ENCODE measurements at regions not wholly inside any gene's neighbourhood (a gene's known extent, or its start where the extent isn't known, plus 50 kb on each side); places are given as distances from the start of the nearest gene placed in this dataset.

DNA sequence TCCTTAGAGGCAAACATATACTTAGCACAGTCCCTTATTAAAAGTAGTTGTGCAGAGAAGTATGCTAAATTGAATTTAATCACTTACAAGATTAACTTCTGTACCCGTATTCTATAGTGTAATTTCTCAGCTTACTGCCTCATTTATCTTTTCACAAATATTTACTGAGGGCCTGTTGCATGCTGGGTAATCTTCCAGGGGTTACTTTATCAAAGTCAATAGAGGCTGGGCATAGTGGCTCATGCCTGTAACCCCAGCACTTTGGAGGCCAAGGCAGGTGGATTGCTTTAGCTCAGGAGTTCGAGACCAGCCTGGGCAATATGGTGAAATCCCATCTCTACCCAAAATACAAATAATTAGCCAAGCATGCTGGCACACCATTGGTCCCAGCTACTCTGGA lies 111.7 kb upstream of the RAB27B start:
- TF ChIP-seq, protein P1, sequence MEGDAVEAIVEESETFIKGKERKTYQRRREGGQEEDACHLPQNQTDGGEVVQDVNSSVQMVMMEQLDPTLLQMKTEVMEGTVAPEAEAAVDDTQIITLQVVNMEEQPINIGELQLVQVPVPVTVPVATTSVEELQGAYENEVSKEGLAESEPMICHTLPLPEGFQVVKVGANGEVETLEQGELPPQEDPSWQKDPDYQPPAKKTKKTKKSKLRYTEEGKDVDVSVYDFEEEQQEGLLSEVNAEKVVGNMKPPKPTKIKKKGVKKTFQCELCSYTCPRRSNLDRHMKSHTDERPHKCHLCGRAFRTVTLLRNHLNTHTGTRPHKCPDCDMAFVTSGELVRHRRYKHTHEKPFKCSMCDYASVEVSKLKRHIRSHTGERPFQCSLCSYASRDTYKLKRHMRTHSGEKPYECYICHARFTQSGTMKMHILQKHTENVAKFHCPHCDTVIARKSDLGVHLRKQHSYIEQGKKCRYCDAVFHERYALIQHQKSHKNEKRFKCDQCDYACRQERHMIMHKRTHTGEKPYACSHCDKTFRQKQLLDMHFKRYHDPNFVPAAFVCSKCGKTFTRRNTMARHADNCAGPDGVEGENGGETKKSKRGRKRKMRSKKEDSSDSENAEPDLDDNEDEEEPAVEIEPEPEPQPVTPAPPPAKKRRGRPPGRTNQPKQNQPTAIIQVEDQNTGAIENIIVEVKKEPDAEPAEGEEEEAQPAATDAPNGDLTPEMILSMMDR (IDR thresholded peaks at IDR 0.05): no peak
- H3K27me3 ChIP-seq (replicated peaks; ENCODE audit: insufficient read depth): no peaks in the 10 kb centered on the region
- H3K27ac ChIP-seq: no peak overlapping the region
- H3K9me3 ChIP-seq: no peaks in the 10 kb centered on the region
- H3K36me3 ChIP-seq: no peaks in the 10 kb centered on the region
- H3K4me3 ChIP-seq: no peak overlapping the region
- DNase-seq (ENCODE audit: low spot score) (no peak), ATAC-seq (ENCODE audit: insufficient number of reproducible peaks, low FRiP score, low read depth) (no peak)
- H3K4me1 ChIP-seq (ENCODE audit: control insufficient read depth in 1 of 2, low read depth in 2 of 2): no peaks in the 10 kb centered on the region

DNA sequence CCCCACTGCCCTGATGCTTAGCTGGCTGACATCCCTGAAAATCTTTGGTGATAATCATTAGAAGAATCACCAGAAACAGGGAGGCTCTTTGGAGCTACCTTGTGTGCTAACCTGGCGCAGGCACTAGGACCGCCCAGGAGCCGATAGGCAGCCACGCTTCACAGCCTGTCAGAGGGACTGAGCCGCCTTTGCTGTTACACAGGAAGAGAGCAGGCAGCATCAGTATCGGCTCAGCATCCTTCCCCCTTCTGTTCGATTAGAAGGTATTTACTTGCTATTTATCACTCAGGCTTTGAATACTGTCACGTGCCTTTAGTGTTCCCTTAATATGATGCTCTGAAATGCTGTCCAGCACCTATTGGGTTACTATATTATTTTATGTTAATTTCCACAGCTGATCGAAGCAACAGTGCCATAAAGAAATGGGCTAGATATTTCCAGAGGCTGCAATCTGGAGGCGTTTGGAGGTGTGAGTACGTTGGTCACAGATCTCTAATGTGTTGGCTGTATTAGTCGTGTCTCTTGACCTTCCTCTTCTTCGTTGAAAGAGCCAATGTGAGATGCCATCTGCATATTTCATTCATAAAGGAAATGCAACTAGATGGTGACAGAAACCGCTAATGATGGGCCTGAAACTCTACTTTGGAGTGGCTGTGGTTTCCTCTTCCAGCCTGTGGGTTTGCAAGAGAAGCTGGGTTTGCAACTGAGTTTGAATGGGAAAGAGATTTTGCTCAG lies 110.4 kb upstream of the RAB27B start:
- DNase-seq (ENCODE audit: low spot score) (no peak), ATAC-seq (ENCODE audit: insufficient number of reproducible peaks, low FRiP score, low read depth) (no peak)
- Histone ChIP-seq H3K27me3 (replicated peaks; ENCODE audit: insufficient read depth) (no peaks in the 10 kb centered on the region), H3K9me3 (no peaks in the 10 kb centered on the region), H3K27ac (no peak overlapping the region), H3K4me1 (ENCODE audit: control insufficient read depth in 1 of 2, low read depth in 2 of 2) (no peaks in the 10 kb centered on the region), H3K4me3 (peak overlapping the region; percentile 21), H3K36me3 (no peaks in the 10 kb centered on the region)
- TF ChIP-seq, protein P1 (IDR thresholded peaks at IDR 0.05): no peak

DNA sequence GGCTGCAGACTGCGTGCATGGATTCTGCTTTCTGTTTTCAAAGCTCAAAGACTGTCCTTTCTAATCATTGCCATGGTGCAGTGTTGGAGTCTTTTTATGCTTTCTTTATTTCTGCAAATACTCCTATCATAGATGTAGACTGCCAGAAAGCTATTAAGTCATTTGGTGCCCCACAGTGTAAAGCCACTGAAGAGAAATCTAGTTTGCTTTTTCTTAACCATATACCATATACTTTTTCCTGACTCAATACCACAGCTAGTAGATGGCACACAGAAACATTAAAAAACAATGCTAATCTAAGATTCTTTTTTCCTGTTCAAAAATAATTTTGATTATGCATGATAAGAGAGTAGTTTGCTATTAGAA lies 109.9 kb upstream of the RAB27B start:
- no peaks in the 10 kb centered on the region for H3K36me3 ChIP-seq
- H3K4me3 ChIP-seq: no peak overlapping the region
- no peaks in the 10 kb centered on the region for H3K9me3 ChIP-seq
- no peaks in the 10 kb centered on the region for H3K27me3 ChIP-seq (replicated peaks; ENCODE audit: insufficient read depth)
- DNase-seq (ENCODE audit: low spot score): no peak
- H3K4me1 ChIP-seq (ENCODE audit: control insufficient read depth in 1 of 2, low read depth in 2 of 2): no peaks in the 10 kb centered on the region
- TF ChIP-seq, protein P1 (IDR thresholded peaks at IDR 0.05): no peak
- H3K27ac ChIP-seq: no peak overlapping the region
- ATAC-seq (ENCODE audit: insufficient number of reproducible peaks, low FRiP score, low read depth): no peak

DNA sequence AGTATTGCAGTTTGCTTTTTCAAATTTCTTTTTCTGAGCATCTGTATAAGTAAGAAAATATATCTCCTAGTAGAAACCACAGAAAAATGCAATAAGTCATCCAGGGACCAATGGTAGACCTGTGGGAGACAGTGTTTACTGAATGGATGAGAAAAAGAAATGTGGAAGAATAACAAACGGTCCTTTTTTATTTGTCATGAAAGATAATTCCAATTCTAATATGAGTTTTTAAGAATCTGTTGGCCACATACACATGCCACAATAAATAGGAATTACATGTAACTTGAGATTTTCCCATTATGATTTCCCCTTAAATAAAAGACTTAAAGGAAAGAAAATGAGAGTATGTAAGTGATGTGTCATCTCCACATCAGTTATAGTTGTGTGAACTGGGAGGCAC lies 107.7 kb upstream of the RAB27B start:
- no peaks in the 10 kb centered on the region for H3K36me3 ChIP-seq
- no peaks in the 10 kb centered on the region for H3K27me3 ChIP-seq (replicated peaks; ENCODE audit: insufficient read depth)
- no peak overlapping the region for H3K27ac ChIP-seq
- no peaks in the 10 kb centered on the region for H3K9me3 ChIP-seq
- ATAC-seq (ENCODE audit: insufficient number of reproducible peaks, low FRiP score, low read depth) (no peak), DNase-seq (ENCODE audit: low spot score) (no peak)
- no peak overlapping the region for H3K4me3 ChIP-seq
- no peaks in the 10 kb centered on the region for H3K4me1 ChIP-seq (ENCODE audit: control insufficient read depth in 1 of 2, low read depth in 2 of 2)
- TF ChIP-seq, protein P1 (IDR thresholded peaks at IDR 0.05): no peak

DNA sequence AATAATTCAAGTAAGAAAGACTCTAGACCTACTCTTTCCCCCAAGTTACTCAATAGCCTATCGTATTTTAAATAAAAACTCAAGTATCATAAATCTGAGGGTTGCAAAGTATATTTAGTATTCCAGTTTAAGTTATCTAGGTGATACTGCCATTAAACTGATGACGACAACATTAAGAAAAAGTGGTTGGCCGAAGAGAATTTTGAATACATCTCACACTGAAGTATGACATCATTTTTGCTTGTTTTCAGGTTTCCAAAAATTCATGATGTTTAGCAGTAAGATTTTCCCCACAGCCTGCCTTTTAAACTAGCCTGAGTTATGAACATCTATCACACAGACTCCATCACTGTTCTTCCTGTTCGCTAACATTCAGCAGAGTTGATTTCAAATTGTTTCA lies 102.1 kb upstream of the RAB27B start:
- no peaks in the 10 kb centered on the region for H3K36me3 ChIP-seq
- no peak for ATAC-seq (ENCODE audit: insufficient number of reproducible peaks, low FRiP score, low read depth)
- TF ChIP-seq, protein P1 (IDR thresholded peaks at IDR 0.05): no peak

More for the DNA sequence above, 102.1 kb upstream of the RAB27B start:
- DNase-seq (ENCODE audit: low spot score): no peak
- Histone ChIP-seq H3K4me1 (ENCODE audit: control insufficient read depth in 1 of 2, low read depth in 2 of 2) (no peaks in the 10 kb centered on the region), H3K4me3 (no peak overlapping the region), H3K27ac (no peak overlapping the region), H3K27me3 (replicated peaks; ENCODE audit: insufficient read depth) (no peaks in the 10 kb centered on the region), H3K9me3 (no peaks in the 10 kb centered on the region)
